ENCODE measurements at regions not wholly inside any gene's neighbourhood (a gene's known extent, or its start where the extent isn't known, plus 50 kb on each side); places are given as distances from the start of the nearest gene placed in this dataset.

- Histone ChIP-seq H3K27me3 (ENCODE audit: insufficient read depth, low read length, poor library complexity) (no peaks in the 10 kb centered on the region), H3K4me1 (ENCODE audit: insufficient read depth, low read length) (no peaks in the 10 kb centered on the region), H4K20me1 (ENCODE audit: insufficient read depth, low read length) (no peaks in the 10 kb centered on the region), H3K4me2 (ENCODE audit: insufficient read depth, low read length) (no peak overlapping the region), H3K36me3 (ENCODE audit: insufficient read depth, low read length) (no peaks in the 10 kb centered on the region), H3K9me3 (ENCODE audit: insufficient read depth, low read length, severe bottlenecking) (no peaks in the 10 kb centered on the region), H3K9ac (ENCODE audit: low read depth, low read length) (no peak overlapping the region), H3K4me3 (ENCODE audit: low read depth in 1 of 2, low read length in 2 of 2) (no peak overlapping the region), H3K27ac (ENCODE audit: low read length) (no peak overlapping the region), H2AFZ (ENCODE audit: low read depth, low read length) (no peak overlapping the region), H3K79me2 (ENCODE audit: insufficient read depth, low read length) (no peaks in the 10 kb centered on the region)
- no peak for TF ChIP-seq EZH2 (IDR thresholded peaks at IDR 0.05; ENCODE audit: borderline replicate concordance, low read depth, low read length, severe bottlenecking)
- TF ChIP-seq, protein P1, sequence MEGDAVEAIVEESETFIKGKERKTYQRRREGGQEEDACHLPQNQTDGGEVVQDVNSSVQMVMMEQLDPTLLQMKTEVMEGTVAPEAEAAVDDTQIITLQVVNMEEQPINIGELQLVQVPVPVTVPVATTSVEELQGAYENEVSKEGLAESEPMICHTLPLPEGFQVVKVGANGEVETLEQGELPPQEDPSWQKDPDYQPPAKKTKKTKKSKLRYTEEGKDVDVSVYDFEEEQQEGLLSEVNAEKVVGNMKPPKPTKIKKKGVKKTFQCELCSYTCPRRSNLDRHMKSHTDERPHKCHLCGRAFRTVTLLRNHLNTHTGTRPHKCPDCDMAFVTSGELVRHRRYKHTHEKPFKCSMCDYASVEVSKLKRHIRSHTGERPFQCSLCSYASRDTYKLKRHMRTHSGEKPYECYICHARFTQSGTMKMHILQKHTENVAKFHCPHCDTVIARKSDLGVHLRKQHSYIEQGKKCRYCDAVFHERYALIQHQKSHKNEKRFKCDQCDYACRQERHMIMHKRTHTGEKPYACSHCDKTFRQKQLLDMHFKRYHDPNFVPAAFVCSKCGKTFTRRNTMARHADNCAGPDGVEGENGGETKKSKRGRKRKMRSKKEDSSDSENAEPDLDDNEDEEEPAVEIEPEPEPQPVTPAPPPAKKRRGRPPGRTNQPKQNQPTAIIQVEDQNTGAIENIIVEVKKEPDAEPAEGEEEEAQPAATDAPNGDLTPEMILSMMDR (IDR thresholded peaks at IDR 0.05; ENCODE audit: borderline replicate concordance, extremely low read depth, low read length, poor library complexity, severe bottlenecking): peak; percentile 50
- DNase-seq (peak; percentile 8), ATAC-seq (ENCODE audit: insufficient read depth, low read depth) (peak; percentile 66; the same call in 2 of the 3 replicates)
Observed at GRCh38 chr4:100848841-100849240, 331.0 kb upstream of the EMCN start.

DNA sequence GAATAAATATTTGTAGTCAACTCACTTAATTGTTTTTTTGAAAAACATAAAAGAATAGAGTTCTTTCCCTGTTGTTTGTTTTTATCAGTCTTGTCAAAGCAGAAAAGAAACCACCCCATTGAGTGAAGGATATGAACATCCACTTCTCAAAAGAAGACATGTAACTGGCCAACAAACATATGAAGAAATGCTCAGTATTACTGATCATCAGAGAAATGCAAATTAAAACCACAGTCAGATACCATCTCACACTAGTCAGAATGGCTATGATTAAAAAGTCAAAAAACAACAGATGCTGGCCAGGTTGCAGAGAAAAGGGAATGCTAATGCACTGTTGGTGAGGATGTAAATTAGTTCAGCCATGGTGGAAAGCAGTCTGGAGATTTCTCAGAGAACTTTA, 326.1 kb upstream of the EMCN start:
- H4K20me1 ChIP-seq (ENCODE audit: insufficient read depth, low read length): no peaks in the 10 kb centered on the region
- H3K27me3 ChIP-seq (ENCODE audit: insufficient read depth, low read length, poor library complexity): no peaks in the 10 kb centered on the region
- ATAC-seq (ENCODE audit: insufficient read depth, low read depth) (no peak), DNase-seq (no peak)
- no peak overlapping the region for H3K27ac ChIP-seq (ENCODE audit: low read length)
- no peaks in the 10 kb centered on the region for H3K36me3 ChIP-seq (ENCODE audit: insufficient read depth, low read length)
- no peaks in the 10 kb centered on the region for H3K79me2 ChIP-seq (ENCODE audit: insufficient read depth, low read length)
- H3K4me2 ChIP-seq (ENCODE audit: insufficient read depth, low read length): no peak overlapping the region
- no peaks in the 10 kb centered on the region for H3K4me1 ChIP-seq (ENCODE audit: insufficient read depth, low read length)
- H3K4me3 ChIP-seq (ENCODE audit: low read depth in 1 of 2, low read length in 2 of 2): no peak overlapping the region
- H3K9ac ChIP-seq (ENCODE audit: low read depth, low read length): no peak overlapping the region
- H3K9me3 ChIP-seq (ENCODE audit: insufficient read depth, low read length, severe bottlenecking): no peaks in the 10 kb centered on the region
- TF ChIP-seq EZH2 (IDR thresholded peaks at IDR 0.05; ENCODE audit: borderline replicate concordance, low read depth, low read length, severe bottlenecking): no peak
- TF ChIP-seq, protein P1 (IDR thresholded peaks at IDR 0.05; ENCODE audit: borderline replicate concordance, extremely low read depth, low read length, poor library complexity, severe bottlenecking): no peak
- H2AFZ ChIP-seq (ENCODE audit: low read depth, low read length): no peak overlapping the region

GRCh38 chr4:100842856-100843255, 325.0 kb upstream of the EMCN start:
- Histone ChIP-seq H2AFZ (ENCODE audit: low read depth, low read length) (no peak overlapping the region), H3K4me3 (ENCODE audit: low read depth in 1 of 2, low read length in 2 of 2) (no peak overlapping the region), H3K4me2 (ENCODE audit: insufficient read depth, low read length) (no peak overlapping the region), H3K27me3 (ENCODE audit: insufficient read depth, low read length, poor library complexity) (no peaks in the 10 kb centered on the region), H3K9me3 (ENCODE audit: insufficient read depth, low read length, severe bottlenecking) (no peaks in the 10 kb centered on the region), H3K27ac (ENCODE audit: low read length) (no peak overlapping the region), H3K79me2 (ENCODE audit: insufficient read depth, low read length) (no peaks in the 10 kb centered on the region), H3K9ac (ENCODE audit: low read depth, low read length) (no peak overlapping the region), H3K4me1 (ENCODE audit: insufficient read depth, low read length) (no peaks in the 10 kb centered on the region), H4K20me1 (ENCODE audit: insufficient read depth, low read length) (no peaks in the 10 kb centered on the region), H3K36me3 (ENCODE audit: insufficient read depth, low read length) (no peaks in the 10 kb centered on the region)
- ATAC-seq (ENCODE audit: insufficient read depth, low read depth) (no peak), DNase-seq (no peak)
- no peak for TF ChIP-seq EZH2 (IDR thresholded peaks at IDR 0.05; ENCODE audit: borderline replicate concordance, low read depth, low read length, severe bottlenecking)
- TF ChIP-seq, protein P1 (IDR thresholded peaks at IDR 0.05; ENCODE audit: borderline replicate concordance, extremely low read depth, low read length, poor library complexity, severe bottlenecking): no peak

DNA sequence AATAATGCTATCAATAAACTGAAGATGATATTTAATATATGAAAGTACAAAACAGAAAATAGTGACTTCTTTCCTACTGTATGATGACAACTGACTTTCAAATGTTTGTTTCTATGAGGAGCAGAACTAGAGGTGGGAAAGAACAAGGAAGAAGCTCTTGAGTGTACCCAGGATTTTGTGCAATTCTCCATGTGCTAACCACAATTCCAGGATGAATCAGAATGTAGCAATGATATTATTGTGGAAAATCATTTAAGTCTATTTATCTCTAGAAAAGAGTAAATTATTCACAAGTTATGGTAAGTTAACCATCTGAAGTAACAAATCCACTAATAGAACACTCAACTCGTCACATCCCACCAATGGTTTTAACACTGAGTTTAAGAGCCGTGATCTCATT, 324.1 kb upstream of the EMCN start:
- H3K4me2 ChIP-seq (ENCODE audit: insufficient read depth, low read length): no peak overlapping the region
- H3K36me3 ChIP-seq (ENCODE audit: insufficient read depth, low read length): no peaks in the 10 kb centered on the region
- ATAC-seq (ENCODE audit: insufficient read depth, low read depth) (no peak), DNase-seq (no peak)
- TF ChIP-seq, protein P1 (IDR thresholded peaks at IDR 0.05; ENCODE audit: borderline replicate concordance, extremely low read depth, low read length, poor library complexity, severe bottlenecking): no peak
- TF ChIP-seq EZH2 (IDR thresholded peaks at IDR 0.05; ENCODE audit: borderline replicate concordance, low read depth, low read length, severe bottlenecking): no peak
- H3K27ac ChIP-seq (ENCODE audit: low read length): no peak overlapping the region
- H4K20me1 ChIP-seq (ENCODE audit: insufficient read depth, low read length): no peaks in the 10 kb centered on the region
- no peak overlapping the region for H3K4me3 ChIP-seq (ENCODE audit: low read depth in 1 of 2, low read length in 2 of 2)
- no peaks in the 10 kb centered on the region for H3K4me1 ChIP-seq (ENCODE audit: insufficient read depth, low read length)
- no peak overlapping the region for H2AFZ ChIP-seq (ENCODE audit: low read depth, low read length)
- H3K79me2 ChIP-seq (ENCODE audit: insufficient read depth, low read length): no peaks in the 10 kb centered on the region
- no peaks in the 10 kb centered on the region for H3K9me3 ChIP-seq (ENCODE audit: insufficient read depth, low read length, severe bottlenecking)
- H3K9ac ChIP-seq (ENCODE audit: low read depth, low read length): no peak overlapping the region
- no peaks in the 10 kb centered on the region for H3K27me3 ChIP-seq (ENCODE audit: insufficient read depth, low read length, poor library complexity)
